Right renal cortex interstitium (tissue), 3 donors: ENCODE measurements at regions not wholly inside any gene's neighbourhood (a gene's known extent, or its start where the extent isn't known, plus 50 kb on each side); places are given as distances from the start of the nearest gene placed in this dataset.
A peak's percentile ranks its signal among the peaks of the same experiment; 100 is the strongest.
"Not testable (repeated sequence)": the region's sequence is repeated elsewhere in the genome, so short reads cannot be mapped to it uniquely, and the experiment has no call there.

Experiments used
- DNase-seq, 3 donors: peaks; one replicate each; pipeline ENCODE4 v3.0.0-alpha.2; 2013; ENCODE audit warnings: low read depth in 3 of 3, low spot score in 2 of 3

DNA sequence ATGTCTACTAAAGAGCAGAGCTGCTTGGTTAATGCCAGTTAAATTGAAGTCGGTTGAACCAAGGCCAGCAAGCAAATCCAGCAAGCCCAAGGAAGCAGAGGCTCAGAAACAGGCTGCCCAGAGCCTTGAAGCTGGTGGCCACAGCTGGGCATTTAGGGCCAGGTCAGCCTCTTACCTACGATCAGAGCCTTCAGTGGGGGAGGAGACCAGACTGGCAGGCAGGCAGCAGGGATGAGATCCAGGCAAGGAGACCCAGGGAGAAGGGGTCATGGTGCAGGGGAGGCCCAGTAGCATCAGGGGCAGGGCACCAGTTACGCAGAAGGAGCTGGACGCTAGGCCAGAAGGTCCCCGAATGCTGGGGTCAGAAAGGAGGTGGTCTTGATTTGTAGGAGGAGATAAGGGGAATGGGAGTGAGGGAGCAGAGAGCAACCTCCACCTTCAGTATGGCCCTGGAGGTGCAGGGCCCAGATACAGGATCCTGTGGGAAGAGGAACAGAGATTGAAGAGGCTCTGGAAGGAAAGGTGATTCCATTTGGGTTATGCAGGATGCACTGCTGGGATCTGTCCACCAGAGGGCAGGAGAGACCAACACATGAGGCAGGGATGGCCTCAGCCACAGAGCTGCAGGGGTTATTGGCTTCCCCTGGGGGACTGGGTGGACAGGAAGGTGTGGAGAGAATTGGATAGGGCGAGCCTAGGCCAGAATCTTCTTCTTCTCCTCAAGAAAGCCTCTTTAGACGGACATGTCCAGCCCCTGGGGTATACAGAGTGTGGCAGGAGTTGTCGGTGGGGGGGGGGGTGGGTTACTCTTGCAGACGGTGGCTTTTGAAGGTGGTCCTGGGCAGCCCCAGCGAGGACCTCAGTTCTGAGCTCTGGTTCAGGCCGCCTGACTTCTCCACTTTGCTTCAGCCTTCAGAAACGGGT lies 132.6 kb upstream of the PODXL start:
- DNase-seq, result peak; percentile 27 to 40 (median 39)

- no peak for DNase-seq
Measured at GRCh38 chr7:131687296-131687695, 130.9 kb upstream of the PODXL start.

DNA sequence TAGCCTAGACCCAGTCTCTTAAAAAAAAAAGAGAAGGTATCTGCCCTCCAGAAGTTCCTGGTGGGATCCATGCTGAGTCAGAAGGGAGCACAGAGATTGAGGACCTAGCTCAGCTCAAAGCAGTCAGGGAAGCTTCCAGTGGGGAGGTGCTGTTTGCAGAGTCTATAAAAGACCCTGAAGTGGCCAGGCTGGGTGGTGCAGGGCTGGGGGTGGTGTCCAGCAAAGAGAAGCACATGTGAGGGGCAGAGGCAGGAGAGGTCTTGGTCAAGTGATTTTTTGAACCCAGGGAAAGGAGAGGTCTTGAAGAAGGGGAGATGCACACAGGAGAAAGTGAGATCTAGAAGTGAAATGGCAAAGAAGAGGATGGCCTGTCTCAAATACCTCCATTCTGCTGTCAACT lies 130.4 kb upstream of the PODXL start:
- DNase-seq, result no peak

DNA sequence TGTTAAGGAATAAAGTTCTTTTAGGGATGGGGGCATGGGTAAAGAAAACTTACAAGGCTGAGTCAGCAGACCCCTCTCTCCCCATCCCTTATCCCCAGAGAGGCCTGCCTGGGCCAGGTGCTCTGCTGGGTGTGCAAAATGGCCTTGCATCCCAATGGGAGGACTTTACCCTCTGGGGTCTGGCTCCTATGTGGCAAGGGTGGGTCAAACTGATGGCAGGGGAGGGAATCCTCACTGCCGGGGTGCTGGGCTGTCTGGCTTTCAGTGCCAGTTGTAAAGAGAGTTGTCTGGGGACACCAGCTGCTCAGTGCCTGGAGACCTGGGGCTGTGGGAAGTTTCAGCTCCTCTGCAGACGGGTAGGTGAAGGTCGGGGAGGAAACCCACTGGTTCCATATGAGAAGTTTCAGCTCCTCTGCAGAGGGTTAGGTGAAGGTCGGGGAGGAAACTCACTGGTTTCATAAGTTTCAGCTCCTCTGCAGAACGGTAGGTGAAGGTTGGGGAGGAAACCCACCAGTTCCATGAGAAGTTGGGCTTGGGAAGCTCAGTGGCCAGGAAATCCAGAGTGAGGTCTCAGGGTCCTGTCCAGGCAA lies 127.2 kb upstream of the PODXL start:
- no peak for DNase-seq

DNA sequence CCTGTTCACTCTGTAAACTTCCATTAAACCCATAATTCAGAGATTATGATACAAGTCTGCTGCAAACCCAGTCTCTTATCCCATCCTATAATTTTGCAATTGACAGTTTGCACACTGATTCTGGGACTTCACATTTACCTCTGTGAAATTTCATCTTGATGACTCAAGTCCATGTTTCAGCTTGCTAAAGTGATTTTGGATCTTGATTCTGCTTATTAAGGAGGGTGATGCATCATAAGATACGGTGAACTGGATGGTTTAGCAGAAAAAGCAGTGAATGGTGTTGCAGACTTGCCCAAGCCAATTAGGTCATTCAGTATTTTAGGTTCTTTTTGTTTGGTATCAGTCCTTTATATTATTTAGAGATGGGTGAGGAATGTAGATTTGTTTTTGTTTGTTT lies 125.5 kb upstream of the PODXL start:
- DNase-seq, result no peak

DNA sequence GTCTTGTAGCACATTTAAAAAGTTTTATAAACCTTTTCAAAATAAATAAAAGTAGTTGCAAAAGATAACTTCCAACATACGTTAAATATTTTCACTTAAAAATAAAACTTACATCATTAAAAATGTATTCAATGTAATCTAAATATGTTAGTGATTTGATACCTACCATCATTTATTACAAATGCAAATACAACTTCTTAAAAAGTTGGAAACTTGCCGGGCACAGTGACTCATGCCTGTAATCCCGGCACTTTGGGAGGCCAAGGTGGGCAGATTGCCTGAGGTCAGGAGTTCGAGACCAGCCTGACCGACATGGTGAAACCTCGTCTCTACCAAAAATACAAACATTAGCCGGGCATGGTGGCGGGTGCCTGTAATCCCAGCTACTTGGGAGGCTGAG lies 122.6 kb upstream of the PODXL start:
- DNase-seq, result not testable (repeated sequence)

DNA sequence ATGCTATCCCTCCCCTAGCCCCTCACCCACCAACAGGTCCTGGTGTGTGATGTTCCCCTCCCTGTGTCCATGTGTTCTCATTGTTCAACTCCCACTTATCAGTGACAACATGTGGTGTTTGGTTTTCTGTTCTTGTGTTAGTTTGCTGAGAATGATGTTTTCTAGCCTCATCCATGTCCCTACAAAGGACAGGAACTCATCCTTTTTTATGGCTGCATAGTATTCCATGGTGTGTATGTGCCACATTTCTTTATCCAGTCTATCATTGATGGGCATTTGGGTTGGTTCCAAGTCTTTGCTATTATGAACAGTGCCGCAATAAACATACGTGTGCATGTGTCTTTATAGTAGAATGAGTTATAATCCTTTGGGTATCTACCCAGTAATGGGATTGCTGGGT lies 120.4 kb upstream of the PODXL start:
- DNase-seq, result not testable (repeated sequence)

GRCh38 chr7:131674131-131674530 lies 117.7 kb upstream of the PODXL start:
- no peak for DNase-seq

DNA sequence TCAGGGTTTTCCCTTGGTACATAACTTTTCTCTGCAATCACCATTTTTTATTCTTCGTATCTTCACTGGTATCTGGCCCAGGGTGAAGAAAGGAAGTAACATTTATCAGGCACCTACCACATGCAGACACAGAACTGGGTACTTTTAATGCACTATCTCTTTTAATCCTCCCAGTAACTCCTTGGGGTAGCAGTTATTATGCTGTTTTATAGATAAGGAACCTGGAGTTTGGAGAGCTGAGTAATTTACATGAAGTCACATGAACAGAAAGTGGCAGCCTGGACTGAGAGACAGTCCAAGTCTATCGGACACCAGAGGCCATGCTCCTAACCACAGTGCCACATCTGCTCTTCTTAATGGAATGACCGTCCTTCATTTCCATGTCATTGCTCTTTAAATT lies 117.1 kb upstream of the PODXL start:
- DNase-seq, result no peak

- no peak for DNase-seq
Measured at GRCh38 chr7:131670406-131670805, 114.0 kb upstream of the PODXL start.

- no peak for DNase-seq
Measured at GRCh38 chr7:131667699-131668098, 111.3 kb upstream of the PODXL start.

- no peak for DNase-seq
Measured at GRCh38 chr7:131665021-131665420, 108.6 kb upstream of the PODXL start.

DNA sequence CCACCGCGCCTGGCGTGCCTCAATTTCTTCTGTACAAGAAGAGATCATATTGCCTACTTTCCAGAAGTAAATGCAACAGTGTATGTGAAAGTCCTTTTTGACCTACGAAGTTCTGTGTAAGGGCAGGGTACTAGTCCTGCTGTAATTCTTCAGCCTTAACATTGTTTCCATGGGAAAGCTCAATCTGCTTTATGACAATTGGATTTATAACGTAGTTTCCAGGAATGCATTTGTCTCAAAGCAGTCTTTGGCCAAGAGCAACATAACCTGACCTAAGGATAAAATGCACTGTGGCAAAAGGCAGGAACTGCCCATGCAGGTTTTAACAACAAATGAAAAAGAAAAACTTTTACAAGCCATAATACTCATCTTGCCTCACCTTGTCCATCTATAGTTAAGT lies 108.1 kb upstream of the PODXL start:
- no peak for DNase-seq

GRCh38 chr7:131662301-131662873 lies 106.0 kb upstream of the PODXL start:
- not testable (repeated sequence) for DNase-seq

DNA sequence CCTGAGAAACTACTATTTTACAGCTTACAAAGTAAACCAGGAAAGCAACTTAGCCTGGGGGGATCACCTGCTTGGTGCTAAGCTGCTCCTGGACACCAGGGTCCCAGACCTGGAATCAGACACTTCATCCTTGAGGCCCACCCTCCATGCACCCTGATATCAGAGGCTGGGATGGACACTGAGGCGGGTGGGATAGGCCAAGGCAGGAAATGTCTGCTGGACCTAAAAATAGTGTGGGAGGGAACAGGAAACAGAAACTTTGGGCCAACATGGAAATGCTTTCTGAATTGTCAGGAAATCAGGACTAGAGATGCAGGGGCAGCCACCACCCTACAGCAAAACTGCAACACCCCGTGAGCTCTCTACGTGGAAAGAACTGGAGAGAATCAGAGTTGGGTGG lies 101.5 kb upstream of the PODXL start:
- DNase-seq, result no peak

- DNase-seq, result no peak
Measured at GRCh38 chr7:131656980-131657723, 100.7 kb upstream of the PODXL start.

- DNase-seq, result no peak
Measured at GRCh38 chr7:131655866-131656265, 99.4 kb upstream of the PODXL start.

DNA sequence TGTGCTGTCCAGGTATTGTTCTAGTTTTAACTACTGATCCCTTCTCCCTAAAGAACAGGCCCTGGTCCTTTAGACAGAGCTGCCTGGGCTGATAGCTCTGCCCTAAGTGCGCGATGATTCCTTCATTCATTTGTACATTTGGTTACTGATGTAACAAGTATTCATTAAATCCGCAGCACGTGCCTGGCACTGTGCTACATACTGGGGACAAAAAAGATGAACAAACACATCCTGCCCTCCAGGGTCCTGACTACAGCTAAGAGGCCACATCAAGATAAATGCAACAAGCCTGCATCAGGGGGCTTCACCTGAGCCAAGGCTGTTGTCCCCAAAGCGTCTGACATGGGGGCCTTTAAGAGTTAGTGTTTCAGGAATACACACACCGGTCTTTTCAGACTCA lies 99.0 kb upstream of the PODXL start:
- DNase-seq, result no peak

- DNase-seq, result peak; percentile 32 to 47 (median 40)
Measured at GRCh38 chr7:131654668-131655326, 98.4 kb upstream of the PODXL start.

DNA sequence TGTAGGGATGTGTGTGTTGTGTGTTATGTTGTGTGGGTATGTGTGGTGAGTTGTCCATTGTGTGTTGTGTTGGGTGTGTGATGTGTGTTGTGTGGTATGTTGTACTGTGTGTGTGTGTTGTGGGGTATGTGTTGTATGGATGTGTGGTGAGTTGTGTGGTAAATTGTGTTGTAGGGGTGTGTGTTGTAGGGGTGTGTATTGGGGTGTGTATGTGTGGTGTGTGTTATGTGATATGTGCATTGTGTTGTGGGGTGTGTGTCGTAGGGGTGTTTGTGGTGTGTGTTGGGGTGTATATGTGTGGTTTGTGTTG lies 97.8 kb upstream of the PODXL start:
- no peak for DNase-seq
